HG02623 (cell line): ENCODE measurements at regions not wholly inside any gene's neighbourhood (a gene's known extent, or its start where the extent isn't known, plus 50 kb on each side); places are given as distances from the start of the nearest gene placed in this dataset.
"Not testable (repeated sequence)": the region's sequence is repeated elsewhere in the genome, so short reads cannot be mapped to it uniquely, and the experiment has no call there.

Experiments
- ATAC-seq: cut with Tn5 transposase; IDR thresholded peaks from one replicate; pipeline ENCODE4 v1.9.1; 2021; ENCODE audit warnings: moderate library complexity; ENCODE audit not compliant: unreplicated experiment

DNA sequence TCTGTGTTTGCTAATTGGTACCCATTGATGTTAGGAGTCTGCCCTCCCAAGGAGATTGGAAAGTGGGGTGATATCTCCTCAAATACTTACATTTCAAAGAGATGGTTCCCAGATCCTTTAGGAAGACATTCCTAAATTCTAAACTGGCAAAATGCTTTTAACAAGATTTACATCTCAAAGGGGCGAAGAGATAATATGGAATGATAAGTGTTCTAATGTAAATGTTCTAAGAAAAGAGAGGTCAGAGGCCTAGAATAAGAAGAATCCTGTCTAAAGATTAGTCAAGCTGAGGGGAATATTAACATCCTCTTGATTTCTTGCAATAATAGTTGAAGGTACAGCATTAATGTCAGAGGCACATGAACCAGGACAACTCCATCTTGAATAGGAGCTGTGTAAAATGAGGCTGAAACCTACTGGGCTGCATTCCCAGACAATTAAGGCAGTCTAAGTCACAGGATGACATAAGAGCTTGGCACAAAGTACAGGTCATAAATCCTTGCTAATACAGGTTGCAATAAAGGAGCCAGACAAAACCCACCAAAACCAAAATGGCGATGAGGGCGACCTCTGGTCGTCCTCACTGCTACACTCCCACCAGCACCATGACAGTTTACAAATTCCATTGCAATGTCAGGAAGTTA is 2248.1 kb downstream of the ARAP2 start:
- ATAC-seq: no peak

DNA sequence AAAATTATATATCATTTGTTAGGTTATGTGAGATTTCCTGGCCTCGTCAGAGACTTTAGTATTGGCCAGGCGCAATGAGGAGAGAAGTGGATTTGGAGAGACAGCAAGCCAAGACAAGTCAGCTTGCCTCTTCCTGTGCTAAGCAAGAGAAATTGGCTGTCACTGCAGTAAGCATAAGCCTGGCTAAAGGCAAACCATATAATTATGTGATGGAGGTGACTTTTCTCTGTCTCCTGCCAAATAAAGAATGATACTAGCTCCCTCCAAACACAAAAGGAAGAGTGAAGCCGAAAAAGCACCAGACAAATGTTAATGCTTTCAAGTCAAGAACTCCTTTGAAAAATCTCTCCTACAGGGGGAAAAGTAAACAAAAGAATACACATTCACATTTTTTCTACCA is 2246.0 kb downstream of the ARAP2 start:
- no peak for ATAC-seq

DNA sequence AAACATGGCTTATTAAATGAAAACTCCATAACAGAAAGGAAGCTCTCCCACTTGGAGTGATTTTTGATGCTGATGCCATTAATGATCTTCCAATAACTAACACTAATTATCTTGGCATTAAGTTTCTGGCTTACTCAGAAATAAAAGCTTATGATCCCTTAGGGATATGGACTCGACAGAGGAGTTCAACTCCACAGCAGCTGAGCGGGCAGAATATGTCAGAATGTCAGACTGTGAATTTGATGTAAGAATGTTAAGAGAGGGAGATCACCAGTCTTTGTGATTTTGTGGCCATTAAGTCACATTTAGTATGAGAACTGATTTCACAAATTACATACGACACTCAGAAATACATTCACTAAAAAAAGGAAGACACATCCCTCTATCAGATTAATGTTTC is 2244.0 kb downstream of the ARAP2 start:
- no peak for ATAC-seq

DNA sequence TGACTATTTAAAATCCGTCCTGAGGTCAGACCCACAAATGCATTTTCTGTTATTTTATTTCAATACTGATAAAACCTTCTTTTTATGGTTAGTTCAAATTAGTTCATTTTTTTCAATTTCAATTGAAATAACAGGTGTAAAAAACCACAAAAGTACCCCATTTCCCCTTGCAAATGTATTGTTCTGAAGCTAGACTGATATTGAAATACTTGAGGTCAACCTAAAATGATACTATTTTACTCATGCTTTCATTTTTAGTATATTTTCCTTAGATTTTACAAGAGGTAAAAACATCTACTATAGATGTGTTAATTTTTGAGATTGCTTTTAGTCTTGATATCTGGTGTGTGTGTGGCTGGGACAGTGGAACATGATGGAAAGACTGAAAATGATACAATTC is 2237.8 kb downstream of the ARAP2 start:
- ATAC-seq: not testable (repeated sequence)

DNA sequence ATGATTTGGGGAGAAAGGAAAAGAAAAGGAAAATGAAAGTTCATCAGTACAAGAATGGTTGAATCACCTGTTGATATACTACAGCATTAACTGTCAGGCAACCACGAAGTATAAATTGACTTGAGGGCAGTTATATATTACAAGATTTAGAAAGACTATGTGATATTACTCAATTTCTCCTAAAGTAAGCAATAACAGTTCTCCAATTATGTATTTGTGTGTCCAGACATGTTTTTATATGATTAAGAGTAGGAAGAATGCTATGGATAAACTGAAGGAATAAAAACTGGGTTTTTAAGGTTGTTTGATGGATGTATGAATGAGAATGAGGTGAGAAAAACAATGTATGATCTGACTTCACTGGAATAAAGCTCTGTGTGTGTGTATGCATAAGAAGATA is 2234.4 kb downstream of the ARAP2 start:
- no peak for ATAC-seq

DNA sequence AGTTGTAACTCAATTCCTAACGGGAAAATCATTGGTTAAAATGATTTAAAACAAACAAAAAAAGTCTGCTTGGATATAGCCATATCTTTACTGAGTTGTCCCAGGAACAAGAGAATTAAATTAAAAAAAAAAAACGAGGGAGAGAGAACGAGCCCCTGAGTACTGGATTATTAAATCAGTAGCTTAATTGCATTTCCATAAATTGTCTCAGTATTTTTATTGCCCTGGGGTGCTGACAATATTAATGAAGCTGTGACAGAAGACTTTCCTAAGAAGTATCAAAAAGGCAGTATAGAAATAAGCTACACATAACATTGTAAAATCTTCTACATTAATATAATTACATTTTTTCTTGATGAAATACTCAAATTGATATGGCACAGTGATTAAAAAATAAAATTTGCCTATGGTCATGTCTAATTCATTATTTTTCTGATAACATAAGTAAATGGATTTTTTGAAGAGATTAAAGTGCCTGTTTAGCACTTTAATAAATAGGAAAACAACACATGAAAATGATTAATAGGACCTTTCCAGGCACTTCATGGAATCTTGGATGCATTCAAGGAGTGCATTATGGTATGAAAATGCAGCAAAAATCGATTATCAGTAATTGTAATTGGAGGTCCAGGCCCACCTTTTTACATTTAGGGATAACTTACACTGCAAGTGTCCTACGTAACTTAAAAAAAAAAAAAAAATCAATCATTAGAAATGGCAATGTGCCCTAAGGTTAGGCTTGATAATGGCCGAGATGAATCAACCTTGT is 2233.4 kb downstream of the ARAP2 start:
- ATAC-seq: no peak

DNA sequence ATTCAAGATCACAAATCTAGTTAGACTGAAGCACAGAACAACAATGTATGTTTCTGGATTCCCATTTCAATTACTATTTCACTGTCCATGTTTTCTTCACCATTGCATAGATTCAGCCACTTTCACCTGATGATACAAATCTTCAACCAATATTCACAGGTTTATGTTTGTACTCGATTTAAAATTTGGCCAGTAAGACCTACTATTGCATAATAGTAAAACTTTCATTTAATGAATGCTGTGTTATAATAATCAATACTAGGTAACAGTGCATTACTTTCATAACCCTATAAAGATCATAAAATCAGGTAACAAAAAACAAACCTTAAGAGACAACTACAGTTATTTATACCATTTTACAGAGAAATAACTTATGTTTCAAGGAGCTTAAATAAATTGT is 2209.1 kb downstream of the ARAP2 start:
- no peak for ATAC-seq

DNA sequence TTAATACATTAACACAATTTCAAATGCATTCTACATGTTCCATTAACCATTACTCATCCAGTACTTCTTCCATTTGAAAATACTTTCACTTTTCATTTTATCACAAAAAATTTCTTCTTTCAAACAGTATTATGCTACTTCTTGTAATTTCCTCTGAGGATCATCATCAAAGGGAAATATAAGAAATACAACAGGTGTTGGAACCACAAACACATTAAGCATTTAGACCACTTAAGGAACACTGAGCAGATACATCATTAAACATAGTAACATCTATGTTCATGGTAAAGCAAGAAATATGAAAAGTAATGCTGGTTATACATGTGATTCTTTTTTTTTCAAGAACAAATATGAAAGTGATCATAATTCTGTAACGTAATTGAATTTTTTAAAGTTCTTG is 2207.0 kb downstream of the ARAP2 start:
- ATAC-seq: no peak

DNA sequence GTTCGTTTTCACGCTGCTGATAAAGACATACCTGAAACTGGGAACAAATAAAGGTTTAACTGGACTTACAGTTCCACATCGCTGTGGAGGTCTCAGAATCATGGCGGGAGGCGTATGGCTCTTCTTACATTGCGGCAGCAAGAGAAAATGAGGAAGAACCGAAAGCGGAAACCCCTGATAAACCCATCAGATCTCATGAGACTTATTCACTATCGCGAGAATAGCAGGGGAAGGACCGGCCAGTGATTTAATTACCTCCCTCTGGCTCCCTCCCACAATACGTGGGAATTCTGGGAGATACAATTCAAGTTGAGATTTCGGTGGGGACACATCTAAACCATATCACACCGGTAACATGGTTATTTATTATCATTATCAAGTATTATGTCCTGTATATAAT is 2204.5 kb downstream of the ARAP2 start:
- ATAC-seq: no peak

DNA sequence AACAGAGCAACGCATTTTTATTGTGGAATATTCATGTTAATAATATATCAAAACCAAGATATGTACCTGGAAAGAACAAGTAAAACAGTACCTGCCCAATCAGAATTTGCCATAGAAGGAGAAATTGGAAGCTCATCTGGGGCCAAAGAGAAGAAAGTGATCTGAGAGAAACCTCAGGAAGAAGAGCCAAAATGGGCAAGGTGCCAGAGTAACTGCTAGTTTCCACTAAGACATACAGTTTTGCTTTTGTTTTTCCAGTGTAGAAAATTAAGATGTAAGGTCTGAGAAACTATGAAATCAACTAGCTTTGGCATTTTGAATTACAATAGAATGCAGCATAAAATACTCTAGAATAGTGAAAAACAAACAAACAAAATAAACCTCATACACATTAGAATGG is 2201.2 kb downstream of the ARAP2 start:
- no peak for ATAC-seq

DNA sequence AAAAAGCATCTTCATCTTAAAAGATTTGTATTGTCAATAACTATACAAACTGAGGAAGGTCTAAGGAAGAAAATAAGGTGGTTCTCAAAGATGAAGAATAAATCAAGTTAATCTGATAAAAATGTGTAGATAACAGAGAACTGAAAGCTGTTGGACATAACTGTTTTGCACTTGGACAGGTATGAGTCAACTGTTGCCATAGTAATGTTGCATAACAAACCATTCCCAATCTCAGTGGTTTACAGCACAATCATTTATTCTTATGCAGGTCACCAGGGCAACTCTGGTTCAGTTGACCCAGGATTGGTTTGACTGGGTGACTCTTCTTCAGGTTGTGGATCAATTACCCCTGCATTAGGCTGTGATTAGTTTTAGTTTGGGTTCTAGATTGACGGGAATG is 2197.7 kb downstream of the ARAP2 start:
- no peak for ATAC-seq

DNA sequence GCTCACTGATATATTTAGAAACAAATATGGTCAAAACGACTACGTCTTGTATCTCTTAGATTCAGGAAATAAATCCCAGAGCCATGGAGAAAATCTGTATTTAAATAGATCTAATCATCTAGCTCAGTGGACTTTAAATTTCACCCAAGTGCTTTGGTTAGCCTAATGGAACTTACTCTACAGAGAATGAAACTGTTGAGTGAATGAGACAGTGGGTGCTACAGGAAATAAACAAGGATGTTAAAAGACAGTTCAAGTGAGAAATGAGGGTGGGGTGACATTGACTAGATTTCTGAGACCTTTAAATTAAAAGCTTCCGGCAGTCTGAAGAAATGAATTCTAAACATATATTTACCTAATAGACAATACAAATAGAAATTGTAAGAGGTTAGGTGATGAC is 2197.0 kb downstream of the ARAP2 start:
- no peak for ATAC-seq

DNA sequence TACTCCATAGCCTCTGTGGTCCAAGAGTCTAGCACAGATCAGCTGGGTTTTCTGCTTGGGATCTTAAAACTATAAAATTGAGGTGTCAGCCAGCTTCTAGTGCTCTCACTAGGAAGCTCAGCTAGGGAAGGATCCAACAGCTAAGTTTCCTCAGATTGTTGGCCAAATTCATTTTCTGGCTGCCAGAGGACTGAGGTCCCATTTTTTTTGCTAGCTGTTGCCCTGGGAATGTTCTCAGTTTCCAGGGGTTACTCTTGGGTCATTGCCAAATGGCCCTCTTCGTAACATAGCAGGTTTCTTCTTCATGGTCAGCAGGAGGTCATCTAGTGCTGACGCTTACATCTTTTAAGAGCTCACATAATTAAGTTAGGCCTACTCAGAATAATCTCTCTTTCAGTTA is 2178.2 kb downstream of the ARAP2 start:
- ATAC-seq: no peak

DNA sequence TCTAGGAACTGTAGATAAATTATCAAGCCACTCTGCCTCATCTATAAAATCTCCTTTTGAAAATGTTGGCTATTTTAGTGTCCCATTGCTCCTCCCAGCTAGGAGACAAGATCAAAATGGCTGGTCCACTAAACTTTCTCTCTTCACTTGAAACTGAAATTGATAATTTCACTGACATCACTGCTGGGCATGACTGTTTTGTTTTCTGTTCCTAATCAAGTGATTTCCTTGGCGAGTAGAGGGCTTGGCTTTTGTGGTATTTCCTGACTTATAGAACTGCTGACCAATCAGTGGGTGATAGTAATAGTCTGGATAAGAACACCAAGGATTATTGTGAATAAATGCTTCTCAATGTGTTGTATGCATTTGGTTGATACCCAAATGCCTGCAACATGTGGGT is 2152.9 kb downstream of the ARAP2 start:
- no peak for ATAC-seq

DNA sequence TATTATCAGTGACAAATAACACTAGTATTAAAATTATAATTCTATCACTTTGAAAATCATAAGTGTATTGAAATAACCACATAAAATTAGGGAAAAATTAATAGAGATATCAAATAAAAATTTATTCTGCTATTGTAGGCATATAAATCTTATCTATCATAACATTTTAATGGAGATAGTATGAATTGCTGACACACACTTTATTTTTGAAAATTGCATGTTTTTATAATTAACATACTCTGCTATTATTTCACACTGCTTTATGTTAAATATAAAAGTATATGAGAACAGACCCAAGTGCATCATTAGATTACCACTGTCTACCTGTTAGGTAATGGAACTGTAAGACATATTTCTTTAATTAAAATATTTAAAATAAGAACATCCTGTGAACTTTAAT is 2150.2 kb downstream of the ARAP2 start:
- no peak for ATAC-seq

DNA sequence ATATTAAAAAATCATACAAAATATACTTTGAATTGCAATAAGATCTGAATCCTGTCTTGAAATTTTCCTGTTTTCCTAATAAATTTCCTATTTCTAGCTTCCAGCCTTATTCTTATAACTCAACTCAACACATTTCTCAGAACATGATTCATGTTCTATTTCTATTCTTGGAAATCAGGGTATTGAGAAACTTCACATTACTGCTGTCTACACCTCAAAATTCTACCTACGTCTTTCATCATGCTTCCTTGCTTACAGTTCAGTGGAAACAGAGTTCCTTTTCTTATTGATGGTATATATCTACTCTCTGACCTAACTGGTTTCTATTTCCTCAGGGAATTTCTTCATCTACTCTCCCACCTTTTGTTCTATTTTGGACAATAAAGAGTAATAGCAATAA is 2139.0 kb downstream of the ARAP2 start:
- no peak for ATAC-seq

DNA sequence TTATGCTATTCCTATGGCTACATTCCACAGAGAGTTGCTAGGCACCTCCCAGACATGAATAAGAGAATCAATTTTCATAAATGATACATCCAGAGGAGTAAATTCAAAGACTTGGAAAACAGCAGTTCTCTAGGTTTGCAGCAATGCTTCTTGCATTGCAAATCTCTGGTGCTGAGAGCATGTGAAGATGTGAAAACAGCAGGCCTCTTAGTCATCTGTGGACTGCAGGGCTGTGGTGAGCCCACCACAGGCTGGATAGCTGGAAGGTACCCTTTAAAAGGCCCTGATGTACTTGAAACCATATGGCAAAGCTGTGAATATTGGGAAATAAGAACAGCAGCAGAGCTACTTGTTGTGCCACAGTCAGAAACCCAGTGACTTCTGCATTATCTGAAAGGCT is 2135.9 kb downstream of the ARAP2 start:
- no peak for ATAC-seq

DNA sequence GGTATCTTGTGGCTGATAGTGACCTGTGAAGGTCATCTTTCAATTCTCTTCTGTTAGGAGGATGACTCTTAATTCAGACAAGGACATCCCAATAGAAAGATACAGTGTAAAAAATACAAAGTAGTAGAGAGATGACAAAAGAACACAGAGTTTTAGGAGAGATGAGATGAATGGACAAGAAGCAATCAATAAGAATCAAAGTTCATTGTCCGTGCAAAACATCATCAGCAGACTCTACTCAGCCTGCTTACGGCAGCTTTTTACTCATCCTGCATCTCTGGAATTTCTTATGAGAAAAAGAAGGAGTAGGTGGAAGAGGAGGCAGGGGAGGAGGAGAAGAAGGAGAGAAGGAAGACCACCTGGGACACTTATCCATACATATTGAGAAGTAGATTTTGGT is 2131.7 kb downstream of the ARAP2 start:
- ATAC-seq: no peak

DNA sequence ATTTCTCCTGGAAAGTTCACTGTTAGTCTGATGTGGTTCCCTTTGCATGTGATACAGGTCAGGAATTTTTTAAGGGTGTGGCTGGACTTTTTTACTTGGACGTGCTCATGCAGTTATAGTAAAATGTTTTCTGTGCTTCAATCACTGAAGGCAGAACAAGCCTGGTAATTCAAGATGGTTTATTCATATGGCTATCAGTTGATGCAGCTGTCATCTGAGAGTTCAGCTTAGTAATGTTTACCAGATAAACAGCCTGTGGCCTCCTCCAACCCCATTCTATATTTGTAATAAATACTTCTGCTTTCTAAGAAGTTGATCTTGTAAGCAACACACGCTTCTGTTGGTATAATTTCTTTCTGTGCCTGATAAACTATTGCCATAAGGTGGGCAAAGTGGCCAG is 2105.9 kb downstream of the ARAP2 start:
- ATAC-seq: no peak

DNA sequence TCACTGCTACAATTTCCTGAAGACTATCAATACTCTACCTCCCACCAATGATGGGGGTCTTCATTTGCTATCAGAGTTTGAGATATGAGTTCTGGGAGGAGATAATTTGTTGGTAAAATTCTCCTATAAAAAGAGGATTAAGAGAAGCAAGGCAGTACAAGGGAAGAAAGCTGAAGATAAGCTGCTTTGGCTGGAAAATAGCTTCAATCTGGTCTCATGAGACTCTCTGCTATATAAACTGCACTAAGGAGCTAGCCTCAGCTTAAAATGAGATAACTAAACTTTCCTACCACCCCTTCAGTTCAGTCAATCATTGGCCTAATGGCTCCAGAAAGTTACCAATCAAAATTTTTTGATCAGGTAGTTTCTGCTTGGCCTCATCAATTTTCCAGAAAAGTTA is 2105.0 kb downstream of the ARAP2 start:
- no peak for ATAC-seq

DNA sequence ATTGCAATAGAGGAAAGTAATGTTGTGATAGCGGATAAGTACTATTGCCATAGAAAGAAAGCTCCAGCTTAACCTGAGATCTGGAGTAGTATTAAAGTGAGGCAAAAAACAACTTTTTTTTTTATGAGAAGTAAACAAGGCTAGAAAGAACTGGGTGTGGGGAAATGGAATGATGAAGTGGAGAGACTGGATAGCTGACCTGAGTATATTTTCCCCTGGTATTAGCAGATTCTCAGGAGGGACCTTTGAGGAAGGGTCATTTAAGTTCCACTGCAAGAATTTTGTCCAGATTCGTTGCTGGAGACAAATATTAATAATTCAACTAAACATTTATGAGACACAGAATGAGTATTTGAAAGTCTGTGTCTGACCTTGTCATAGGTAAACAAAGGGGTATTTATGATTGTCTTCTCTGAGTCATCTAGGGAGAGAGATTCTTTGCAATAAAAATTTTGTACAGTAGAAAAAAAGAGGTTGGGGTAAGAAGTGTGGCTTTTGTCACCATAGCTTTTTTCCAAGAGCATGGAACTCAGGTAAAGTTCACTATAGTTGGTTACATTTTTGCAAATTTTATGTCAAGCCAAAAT is 2095.9 kb downstream of the ARAP2 start:
- no peak for ATAC-seq

DNA sequence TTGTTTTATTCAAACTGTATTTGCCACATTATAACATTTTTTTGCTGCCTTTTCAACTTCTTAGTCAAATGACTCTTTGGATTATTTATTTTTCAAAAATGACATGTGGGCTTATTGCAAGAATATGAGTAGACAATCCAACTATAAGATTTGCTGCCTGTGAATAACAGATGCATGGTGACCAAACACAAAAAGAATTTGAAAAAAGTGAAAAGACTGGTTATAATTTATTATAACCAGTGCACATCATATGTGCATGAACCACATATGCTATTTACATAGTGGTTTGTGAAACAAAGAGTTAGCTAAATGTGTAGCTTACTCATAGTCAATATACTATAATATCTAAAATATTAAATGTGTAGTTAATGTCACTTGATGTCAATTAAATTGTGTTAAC is 2086.8 kb downstream of the ARAP2 start:
- ATAC-seq: no peak

DNA sequence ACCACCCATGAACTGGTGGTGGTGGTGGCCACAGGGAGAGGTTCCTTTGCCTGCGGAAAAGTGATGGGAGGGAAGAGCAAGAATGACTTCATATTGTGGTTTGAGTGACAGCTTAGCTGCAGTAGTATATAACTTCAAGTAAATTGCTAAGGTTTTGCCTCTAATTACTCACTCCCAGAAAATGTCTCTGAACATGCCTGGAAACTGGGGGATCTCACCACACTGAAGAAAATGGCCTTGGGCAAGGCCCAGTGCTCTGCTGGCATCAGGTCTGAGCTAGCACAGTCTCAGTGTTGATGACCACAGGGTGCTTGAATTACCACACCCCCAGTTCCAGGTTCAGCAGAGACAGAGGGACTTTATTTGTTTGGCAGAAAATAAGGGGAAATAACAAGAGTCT is 2085.4 kb downstream of the ARAP2 start:
- no peak for ATAC-seq
